GM12892 (cell line): ENCODE measurements at regions not wholly inside any gene's neighbourhood (a gene's known extent, or its start where the extent isn't known, plus 50 kb on each side); places are given as distances from the start of the nearest gene placed in this dataset.

Source experiments
- POLR2A ChIP-seq: IDR thresholded peaks from 2 replicates; pipeline ENCODE4 v1.6.1; 2011; ENCODE audit warnings: low read depth, low read length, control low read depth
- POLR2AphosphoS5 ChIP-seq: IDR thresholded peaks from 2 replicates; pipeline ENCODE4 v1.6.1; 2011; ENCODE audit warnings: low read depth, low read length, control low read depth
- TAF1 ChIP-seq: IDR thresholded peaks from 2 replicates; pipeline ENCODE4 v1.6.1; 2011; ENCODE audit warnings: low read depth, mild to moderate bottlenecking, control low read depth, low read length, borderline replicate concordance

GRCh38 chr18:28647961-28648360 lies 471.0 kb upstream of the CDH2 start:
- no peak for TF ChIP-seq POLR2A
- TF ChIP-seq POLR2AphosphoS5: no peak
- no peak for TF ChIP-seq TAF1
